HEK293 (cell line): ENCODE measurements at regions not wholly inside any gene's neighbourhood (a gene's known extent, or its start where the extent isn't known, plus 50 kb on each side); places are given as distances from the start of the nearest gene placed in this dataset.

Experiments used
- CTCF ChIA-PET: fragments of 350-600 bp; formaldehyde crosslinking; extraction: SDS; loops from one replicate; lab custom pipeline; 2021; ENCODE audit warnings: antibody characterized with exemption; lab: Yijun Ruan, JAX
- POLR2A ChIA-PET: fragments of 300-600 bp; formaldehyde crosslinking; extraction: SDS; loops from one replicate; lab custom pipeline; 2020; ENCODE audit warnings: antibody characterized with exemption, inconsistent platforms; lab: Yijun Ruan, JAX
- H3K27ac ChIP-seq: fragments of 200-500 bp; sonication (Bioruptor generic); 2 replicates; pipeline ENCODE4 v1.5.1; 2014; ENCODE audit warnings: low read depth, low read length, control low read depth, inconsistent platforms; ENCODE audit errors: extremely low read depth
- H3K36me3 ChIP-seq, 2 experiments: fragments of 200-500 bp in 1 of 2; sonication (Bioruptor generic) in 1 of 2; 1 replicate in 1 of 2; 2 replicates in 1 of 2; pipeline ENCODE4 v1.5.1; 2014 to 2017; ENCODE audit warnings: inconsistent platforms in 2 of 2, low read length in 2 of 2; ENCODE audit not compliant: control insufficient read depth in 2 of 2, insufficient read depth in 1 of 2
- H3K4me1 ChIP-seq: fragments of 200-500 bp; sonication (Bioruptor generic); 2 replicates; pipeline ENCODE4 v1.5.1; 2014; ENCODE audit warnings: mild to moderate bottlenecking, low read length, inconsistent platforms; ENCODE audit not compliant: control insufficient read depth, insufficient read depth
- H3K4me3 ChIP-seq: 2 replicates; pipeline ENCODE4 v1.5.1; 2011; ENCODE audit warnings: low read depth, mild to moderate bottlenecking, control low read depth, low read length, moderate library complexity
- H3K9me3 ChIP-seq: fragments of 200-500 bp; sonication (Bioruptor generic); 2 replicates; pipeline ENCODE4 v1.5.1; 2014; ENCODE audit warnings: low read depth, low read length, inconsistent platforms; ENCODE audit not compliant: control insufficient read depth, insufficient read depth
- GFI1B ChIP-seq: fragments of 450-650 bp; formaldehyde crosslinking; IDR thresholded peaks from 2 replicates; pipeline ENCODE4 v1.5.1; 2016; ENCODE audit warnings: missing biosample characterization, missing genetic modification characterization
- HOXA7 ChIP-seq: sonication (generic); formaldehyde crosslinking; IDR thresholded peaks from 2 replicates; pipeline ENCODE4 v1.8.1; 2022; ENCODE audit warnings: missing genetic modification reagents, borderline replicate concordance
- HOXD13 ChIP-seq: sonication (generic); formaldehyde crosslinking; IDR thresholded peaks from 2 replicates; pipeline ENCODE4 v1.8.0; 2022; ENCODE audit warnings: missing genetic modification reagents, borderline replicate concordance
- KLF7 ChIP-seq: fragments of 450-650 bp; formaldehyde crosslinking; IDR thresholded peaks from 2 replicates; pipeline ENCODE4 v1.5.1; 2016; ENCODE audit warnings: missing biosample characterization, missing genetic modification characterization, borderline replicate concordance
- KLF9 ChIP-seq: fragments of 450-650 bp; formaldehyde crosslinking; IDR thresholded peaks from 2 replicates; pipeline ENCODE4 v1.5.1; 2016; ENCODE audit warnings: missing biosample characterization, missing genetic modification characterization, low read depth
- MYNN ChIP-seq: fragments of 450-650 bp; formaldehyde crosslinking; IDR thresholded peaks from 2 replicates; pipeline ENCODE4 v1.5.1; 2016; ENCODE audit warnings: missing biosample characterization, missing genetic modification characterization, borderline replicate concordance
- SCRT1 ChIP-seq: fragments of 450-650 bp; formaldehyde crosslinking; IDR thresholded peaks from 2 replicates; pipeline ENCODE4 v1.5.1; 2016; ENCODE audit warnings: missing biosample characterization, missing genetic modification characterization, borderline replicate concordance
- SCRT2 ChIP-seq: fragments of 450-650 bp; formaldehyde crosslinking; IDR thresholded peaks from 2 replicates; pipeline ENCODE4 v1.5.1; 2016; ENCODE audit warnings: missing biosample characterization, missing genetic modification characterization
- SP2 ChIP-seq: fragments of 450-650 bp; formaldehyde crosslinking; IDR thresholded peaks from 2 replicates; pipeline ENCODE4 v1.5.1; 2016; ENCODE audit warnings: missing biosample characterization, missing genetic modification characterization
- ZBTB7A ChIP-seq: fragments of 450-650 bp; formaldehyde crosslinking; IDR thresholded peaks from 2 replicates; pipeline ENCODE4 v1.5.1; 2016; ENCODE audit warnings: low read depth, missing biosample characterization, missing genetic modification characterization
- ZFP69B ChIP-seq: fragments of 450-650 bp; formaldehyde crosslinking; IDR thresholded peaks from 2 replicates; pipeline ENCODE4 v1.5.1; 2016; ENCODE audit warnings: missing biosample characterization, missing genetic modification characterization
- ZNF132 ChIP-seq: fragments of 450-650 bp; formaldehyde crosslinking; IDR thresholded peaks from 2 replicates; pipeline ENCODE4 v1.5.1; 2017; ENCODE audit warnings: missing biosample characterization, missing genetic modification characterization, borderline replicate concordance
- ZNF146 ChIP-seq: fragments of 450-650 bp; formaldehyde crosslinking; IDR thresholded peaks from 2 replicates; pipeline ENCODE4 v1.5.1; 2016; ENCODE audit warnings: missing biosample characterization, missing genetic modification characterization
- ZNF202 ChIP-seq: fragments of 450-650 bp; formaldehyde crosslinking; IDR thresholded peaks from 2 replicates; pipeline ENCODE4 v1.5.1; 2016; ENCODE audit warnings: missing biosample characterization, missing genetic modification characterization, borderline replicate concordance
- ZNF302 ChIP-seq: fragments of 450-650 bp; formaldehyde crosslinking; IDR thresholded peaks from 2 replicates; pipeline ENCODE4 v1.5.1; 2016; ENCODE audit warnings: missing biosample characterization, missing genetic modification characterization, low read depth
- ZNF394 ChIP-seq: fragments of 450-650 bp; formaldehyde crosslinking; IDR thresholded peaks from 2 replicates; pipeline ENCODE4 v1.5.1; 2016; ENCODE audit warnings: missing biosample characterization, missing genetic modification characterization, mild to moderate bottlenecking, moderate library complexity, borderline replicate concordance
- ZNF426 ChIP-seq: fragments of 450-650 bp; formaldehyde crosslinking; IDR thresholded peaks from 2 replicates; pipeline ENCODE4 v1.5.1; 2017; ENCODE audit warnings: missing biosample characterization, missing genetic modification characterization, mild to moderate bottlenecking, inconsistent platforms, moderate library complexity
- ZNF48 ChIP-seq: fragments of 450-650 bp; formaldehyde crosslinking; IDR thresholded peaks from 2 replicates; pipeline ENCODE4 v1.5.1; 2016; ENCODE audit warnings: missing biosample characterization, missing genetic modification characterization
- ZNF560 ChIP-seq: fragments of 450-650 bp; formaldehyde crosslinking; IDR thresholded peaks from 2 replicates; pipeline ENCODE4 v1.5.1; 2017; ENCODE audit warnings: missing biosample characterization, missing genetic modification characterization, borderline replicate concordance
- ZNF596 ChIP-seq: fragments of 450-650 bp; IDR thresholded peaks from 2 replicates; pipeline ENCODE4 v1.5.0; 2018; ENCODE audit warnings: missing biosample characterization, mild to moderate bottlenecking, missing genetic modification characterization, moderate library complexity
- ZNF768 ChIP-seq: fragments of 450-650 bp; formaldehyde crosslinking; IDR thresholded peaks from 2 replicates; pipeline ENCODE4 v1.5.1; 2018; ENCODE audit warnings: missing biosample characterization, mild to moderate bottlenecking, missing genetic modification characterization
- ZNF777 ChIP-seq: fragments of 450-650 bp; formaldehyde crosslinking; IDR thresholded peaks from 2 replicates; pipeline ENCODE4 v1.5.1; 2017; ENCODE audit warnings: missing biosample characterization, missing genetic modification characterization, borderline replicate concordance
- ZSCAN4 ChIP-seq: fragments of 450-650 bp; formaldehyde crosslinking; IDR thresholded peaks from 2 replicates; pipeline ENCODE4 v1.5.1; 2017; ENCODE audit warnings: missing biosample characterization, missing genetic modification characterization
- TF ChIP-seq, protein P1 (sequence below): fragments of 450-650 bp; formaldehyde crosslinking; IDR thresholded peaks from 2 replicates; pipeline ENCODE4 v1.5.1; 2016; ENCODE audit warnings: missing biosample characterization, missing genetic modification characterization

GRCh38 chr2:108161298-108161697 is 78.5 kb upstream of the SULT1C3 start:
- Histone ChIP-seq H3K36me3 (no peaks in the 10 kb centered on the region), H3K27ac (no peak overlapping the region), H3K4me3 (no peak overlapping the region), H3K4me1 (no peaks in the 10 kb centered on the region), H3K9me3 (no peaks in the 10 kb centered on the region)
- ChIA-PET POLR2A (no interaction called here), CTCF (no interaction called here)
- no peak for TF ChIP-seq ZNF202 (tag by site-specific recombination)
- TF ChIP-seq ZNF146 (tag by site-specific recombination): no peak
- TF ChIP-seq KLF9 (tag by site-specific recombination): no peak
- no peak for TF ChIP-seq ZNF426 (tag by site-specific recombination)

GRCh38 chr2:108164318-108164717 is 75.5 kb upstream of the SULT1C3 start:
- no peaks in the 10 kb centered on the region for H3K9me3 ChIP-seq
- ChIA-PET CTCF (interaction anchor here (0.6 to 0.8 kb wide), 2 partner anchors 23 to 472 kb away, joined by 3 to 4 read pairs; no protein-coding TSS in a partner anchor), POLR2A (no interaction called here)
- no peak overlapping the region for H3K4me3 ChIP-seq
- no peaks in the 10 kb centered on the region for H3K36me3 ChIP-seq
- no peak for TF ChIP-seq ZFP69B (tag by site-specific recombination)
- no peak for TF ChIP-seq ZBTB7A
- TF ChIP-seq SCRT2 (tag by site-specific recombination): no peak
- TF ChIP-seq MYNN (tag by site-specific recombination): no peak
- no peak for TF ChIP-seq HOXD13 (CRISPR knock-in tag)
- TF ChIP-seq HOXA7 (CRISPR knock-in tag): no peak
- TF ChIP-seq KLF7 (tag by site-specific recombination): no peak
- TF ChIP-seq ZNF426 (tag by site-specific recombination): no peak
- TF ChIP-seq ZNF560 (tag by site-specific recombination): no peak
- no peaks in the 10 kb centered on the region for H3K4me1 ChIP-seq
- H3K27ac ChIP-seq: no peak overlapping the region

- Histone ChIP-seq H3K9me3 (no peaks in the 10 kb centered on the region), H3K27ac (no peak overlapping the region), H3K36me3 (no peaks in the 10 kb centered on the region), H3K4me3 (no peak overlapping the region), H3K4me1 (no peaks in the 10 kb centered on the region)
- ChIA-PET POLR2A (no interaction called here), CTCF (interaction anchor here (0.6 to 0.8 kb wide), 2 partner anchors 29 to 98 kb away, joined by 3 to 5 read pairs; no protein-coding TSS in a partner anchor)
- TF ChIP-seq, protein P1, sequence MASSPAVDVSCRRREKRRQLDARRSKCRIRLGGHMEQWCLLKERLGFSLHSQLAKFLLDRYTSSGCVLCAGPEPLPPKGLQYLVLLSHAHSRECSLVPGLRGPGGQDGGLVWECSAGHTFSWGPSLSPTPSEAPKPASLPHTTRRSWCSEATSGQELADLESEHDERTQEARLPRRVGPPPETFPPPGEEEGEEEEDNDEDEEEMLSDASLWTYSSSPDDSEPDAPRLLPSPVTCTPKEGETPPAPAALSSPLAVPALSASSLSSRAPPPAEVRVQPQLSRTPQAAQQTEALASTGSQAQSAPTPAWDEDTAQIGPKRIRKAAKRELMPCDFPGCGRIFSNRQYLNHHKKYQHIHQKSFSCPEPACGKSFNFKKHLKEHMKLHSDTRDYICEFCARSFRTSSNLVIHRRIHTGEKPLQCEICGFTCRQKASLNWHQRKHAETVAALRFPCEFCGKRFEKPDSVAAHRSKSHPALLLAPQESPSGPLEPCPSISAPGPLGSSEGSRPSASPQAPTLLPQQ (tag by site-specific recombination): no peak
- TF ChIP-seq ZNF768 (tag by site-specific recombination) (no peak), ZNF596 (tag by site-specific recombination) (no peak), ZNF777 (no peak), ZNF394 (tag by site-specific recombination) (no peak), ZNF302 (tag by site-specific recombination) (no peak), ZNF48 (no peak), SCRT1 (tag by site-specific recombination) (no peak), GFI1B (tag by site-specific recombination) (no peak), ZNF132 (tag by site-specific recombination) (no peak), ZSCAN4 (tag by site-specific recombination) (no peak), SP2 (tag by site-specific recombination) (no peak)
Measured at GRCh38 chr2:108165729-108166128, 74.0 kb upstream of the SULT1C3 start.
